GM18511 (cell line): ENCODE measurements at regions not wholly inside any gene's neighbourhood (a gene's known extent, or its start where the extent isn't known, plus 50 kb on each side); places are given as distances from the start of the nearest gene placed in this dataset.
"Not testable (repeated sequence)": the region's sequence is repeated elsewhere in the genome, so short reads cannot be mapped to it uniquely, and the experiment has no call there.

Experiments
- ATAC-seq: cut with Tn5 transposase; IDR thresholded peaks from one replicate; pipeline ENCODE4 v1.9.1; 2021; ENCODE audit warnings: mild to moderate bottlenecking, moderate library complexity; ENCODE audit not compliant: unreplicated experiment

DNA sequence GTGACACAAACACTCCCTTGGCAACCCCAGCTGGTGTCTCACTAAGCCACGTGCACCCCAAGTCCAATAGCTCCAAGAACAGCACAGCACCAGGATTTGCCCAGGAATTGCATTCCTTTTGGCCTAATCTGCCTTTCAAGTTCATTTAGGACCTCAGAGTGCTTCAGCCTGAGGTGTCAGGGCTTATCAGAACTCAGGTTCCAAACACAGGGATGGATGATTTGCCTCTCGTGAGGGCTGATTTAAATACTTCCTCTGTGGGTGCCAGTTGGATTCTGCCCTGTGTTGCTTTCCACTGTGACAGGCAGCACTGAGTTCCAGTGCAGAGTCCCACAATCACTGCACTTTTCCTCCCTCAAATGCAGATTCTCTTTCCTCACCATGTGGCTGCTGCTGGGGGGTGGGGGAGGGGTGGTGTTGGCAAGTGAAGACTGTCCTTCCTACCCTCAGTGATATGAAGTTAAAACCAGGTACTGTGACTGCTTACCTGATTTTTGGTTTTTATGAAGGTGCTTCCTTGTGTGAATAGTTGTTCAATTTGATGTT is 204.3 kb upstream of the STAC start:
- ATAC-seq: no peak

DNA sequence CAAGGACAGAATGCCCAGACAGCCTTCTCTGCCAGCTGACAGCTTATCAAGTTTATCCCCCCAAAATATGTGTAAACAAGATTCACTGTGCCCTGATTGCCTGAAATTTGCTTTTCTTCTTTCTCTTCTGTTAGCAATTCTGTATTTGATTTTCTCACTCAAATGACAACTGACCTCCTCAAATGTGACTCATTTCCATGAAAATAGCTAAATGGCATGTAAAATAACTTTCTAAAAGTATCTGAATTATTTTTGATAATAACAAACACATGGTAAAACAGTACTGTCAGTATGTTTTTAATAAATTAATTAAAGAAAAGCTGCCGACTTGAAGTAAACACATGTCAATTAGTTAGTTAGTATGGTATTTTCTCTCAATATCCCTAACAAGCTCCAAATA is 202.3 kb upstream of the STAC start:
- ATAC-seq: no peak

GRCh38 chr3:36182024-36182423 is 198.3 kb upstream of the STAC start:
- ATAC-seq: no peak

- not testable (repeated sequence) for ATAC-seq
Observed at GRCh38 chr3:36187197-36187596, 193.1 kb upstream of the STAC start.

- ATAC-seq: no peak
Observed at GRCh38 chr3:36192901-36193300, 187.4 kb upstream of the STAC start.

GRCh38 chr3:36193448-36193847 is 186.9 kb upstream of the STAC start:
- ATAC-seq: no peak

DNA sequence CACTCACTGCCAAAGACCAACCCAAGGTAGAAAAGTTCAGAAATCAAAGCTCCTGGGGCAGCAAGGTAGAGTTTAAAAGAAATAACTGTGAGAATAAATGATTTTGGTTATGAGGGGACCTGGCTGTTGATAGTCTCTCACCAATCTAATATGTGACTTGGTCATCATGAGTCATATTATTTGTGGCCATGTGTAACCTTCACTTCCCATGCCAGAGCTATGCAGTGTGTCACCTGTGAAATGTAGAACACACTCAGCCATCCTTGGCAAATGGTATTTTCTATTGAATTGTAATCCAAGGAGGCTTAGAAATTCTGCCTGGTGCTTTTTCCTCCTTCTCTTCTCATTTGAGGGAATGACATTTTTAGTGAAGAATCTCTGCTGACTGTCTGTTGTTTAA is 184.2 kb upstream of the STAC start:
- ATAC-seq: no peak

- ATAC-seq: no peak
Observed at GRCh38 chr3:36197151-36197550, 183.2 kb upstream of the STAC start.

DNA sequence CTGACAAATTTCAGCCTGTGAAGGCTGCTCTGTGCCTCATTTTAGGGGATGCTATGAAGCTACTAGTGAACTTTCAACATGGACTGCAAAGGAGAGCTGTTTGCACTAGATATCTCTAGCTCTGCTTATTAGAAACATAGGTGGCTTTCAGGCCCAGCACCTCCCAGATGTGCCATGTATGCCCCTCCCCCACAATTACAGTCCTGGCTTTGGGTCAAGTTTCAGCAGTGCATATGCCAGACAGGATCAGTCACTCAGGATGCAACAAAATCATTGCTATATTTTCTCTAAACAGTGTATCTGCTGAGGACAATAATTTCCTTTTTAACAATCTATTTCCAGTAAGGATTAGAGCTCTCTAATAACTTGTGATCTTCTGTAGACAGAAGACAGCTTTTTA is 178.8 kb upstream of the STAC start:
- no peak for ATAC-seq

GRCh38 chr3:36206956-36207580 is 173.2 kb upstream of the STAC start:
- ATAC-seq: no peak

DNA sequence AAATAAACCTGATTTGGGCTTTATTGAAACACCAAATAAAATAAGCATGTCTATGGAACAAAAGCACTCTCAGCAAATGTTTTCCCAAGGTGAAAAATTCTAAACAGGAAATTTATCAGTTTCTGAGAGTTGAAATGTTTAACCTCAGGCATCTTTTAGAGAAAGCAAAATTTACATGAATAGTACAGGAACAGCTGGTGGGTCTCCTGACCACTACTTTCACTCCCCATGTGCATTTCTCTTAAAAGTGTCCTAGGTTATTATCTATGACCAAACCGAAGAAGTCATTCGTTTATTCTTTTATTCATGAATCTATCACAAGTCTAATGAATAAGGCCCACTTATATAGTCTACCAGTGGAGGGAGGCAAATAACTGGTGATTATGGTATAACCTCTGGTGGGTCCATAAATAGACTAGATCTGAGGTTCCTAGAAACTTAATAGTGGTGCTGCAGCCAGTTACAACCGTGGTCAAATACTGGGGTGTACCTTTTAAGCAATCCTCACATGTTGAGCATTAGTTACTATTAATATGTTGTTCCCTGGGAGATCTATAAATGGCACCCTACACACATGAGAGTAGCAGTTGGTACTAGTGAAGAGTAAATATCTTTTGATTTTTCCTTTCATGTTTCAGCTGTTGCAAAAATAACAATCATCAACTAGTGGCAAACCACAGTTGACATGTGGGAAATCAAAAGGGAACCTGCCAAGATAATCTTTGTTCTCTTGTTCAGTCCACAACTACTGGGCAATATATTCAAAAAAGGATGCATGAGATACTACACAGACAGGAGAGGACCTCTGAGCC is 169.3 kb upstream of the STAC start:
- ATAC-seq: no peak

DNA sequence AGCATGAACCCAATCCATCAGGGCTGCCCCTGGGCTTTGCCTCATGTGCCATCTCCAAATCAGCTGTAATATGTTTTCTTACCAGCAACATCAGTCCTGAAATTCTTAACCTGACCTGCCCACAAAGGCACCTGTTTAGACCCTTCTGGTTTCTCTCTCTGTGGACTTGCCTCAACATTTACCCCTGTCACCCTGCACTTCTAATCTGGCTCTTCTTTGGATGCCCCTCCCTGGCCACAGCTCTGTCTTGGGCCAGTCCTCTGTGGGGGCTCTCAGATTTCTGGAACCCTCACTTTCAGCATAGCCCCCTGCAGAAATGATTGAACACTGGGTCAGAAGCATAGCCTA is 168.7 kb upstream of the STAC start:
- ATAC-seq: no peak

GRCh38 chr3:36212251-36212650 is 168.1 kb upstream of the STAC start:
- ATAC-seq: no peak

DNA sequence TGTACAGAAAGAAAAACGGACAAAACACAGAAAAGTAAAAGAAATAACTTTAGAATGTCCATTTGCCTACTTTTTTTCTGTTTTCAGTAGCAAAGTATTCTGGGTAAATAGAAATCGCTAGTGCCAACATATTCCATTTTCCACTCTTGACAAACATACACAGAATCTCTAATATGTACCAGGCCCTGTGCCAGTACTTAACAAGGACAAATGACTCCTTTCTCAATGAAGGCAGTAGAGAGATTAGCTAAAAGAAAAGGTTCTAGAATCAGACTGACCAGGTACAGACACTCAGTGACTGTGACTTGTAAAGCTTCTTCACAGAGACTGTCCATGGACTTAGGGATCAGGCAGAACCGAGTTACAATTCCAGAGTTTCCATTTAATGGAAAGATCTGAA is 165.8 kb upstream of the STAC start:
- ATAC-seq: no peak

DNA sequence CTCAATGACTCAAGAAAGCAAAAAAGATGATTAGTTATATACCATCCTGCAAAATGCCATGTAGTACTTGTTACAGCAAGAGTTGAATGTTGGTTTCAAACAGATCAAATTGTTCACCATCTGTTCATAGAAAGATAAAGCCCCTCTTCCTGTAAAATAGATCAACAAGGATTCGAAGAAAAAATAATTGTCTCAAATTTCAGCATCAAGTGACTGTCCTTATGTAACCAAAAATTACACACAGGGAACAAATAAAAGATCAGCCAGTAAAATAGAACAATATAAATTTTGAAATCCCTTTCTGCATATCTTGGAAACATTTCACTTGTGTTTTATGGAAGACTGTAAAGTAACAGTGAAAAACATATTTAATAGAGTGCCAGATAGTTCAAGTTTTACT is 165.1 kb upstream of the STAC start:
- no peak for ATAC-seq

DNA sequence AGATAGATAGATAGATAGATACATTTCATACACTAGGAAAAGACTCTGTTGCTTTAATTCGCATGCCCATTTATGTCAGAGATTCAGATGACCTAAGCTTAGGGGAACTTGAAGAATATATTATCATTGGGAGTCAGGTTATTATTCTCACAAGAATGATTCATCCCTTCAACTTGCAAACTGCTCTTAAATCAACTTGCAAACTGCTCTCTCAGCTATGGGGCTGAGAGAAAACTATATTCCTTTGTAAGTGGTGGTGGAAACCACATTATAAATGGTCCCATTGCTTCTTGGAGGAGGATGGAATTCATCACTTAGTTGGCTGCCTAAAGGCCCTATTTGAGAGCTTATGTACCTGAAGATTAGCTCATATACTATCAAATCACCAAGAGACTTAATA is 160.9 kb upstream of the STAC start:
- no peak for ATAC-seq

GRCh38 chr3:36220173-36220572 is 160.1 kb upstream of the STAC start:
- ATAC-seq: no peak

DNA sequence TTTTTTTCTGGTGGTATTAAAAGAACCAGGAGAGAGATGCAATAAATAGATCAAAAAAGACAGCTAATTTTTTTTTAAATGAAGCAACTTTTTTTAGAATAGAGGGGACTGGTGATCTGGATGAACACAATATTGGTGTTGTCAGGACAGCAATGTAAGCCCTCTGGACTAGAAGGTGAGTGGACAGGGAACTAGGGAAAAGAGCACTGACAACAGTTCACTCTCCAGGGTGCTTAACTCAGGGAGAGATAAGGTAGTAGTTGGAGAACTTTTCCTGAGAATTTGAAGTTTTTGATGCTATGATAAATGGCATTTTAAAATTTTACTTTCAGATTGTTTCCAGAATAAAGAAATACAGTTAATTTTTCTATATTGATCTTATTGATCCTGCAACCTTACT is 158.3 kb upstream of the STAC start:
- no peak for ATAC-seq

GRCh38 chr3:36227980-36228379 is 152.3 kb upstream of the STAC start:
- no peak for ATAC-seq

DNA sequence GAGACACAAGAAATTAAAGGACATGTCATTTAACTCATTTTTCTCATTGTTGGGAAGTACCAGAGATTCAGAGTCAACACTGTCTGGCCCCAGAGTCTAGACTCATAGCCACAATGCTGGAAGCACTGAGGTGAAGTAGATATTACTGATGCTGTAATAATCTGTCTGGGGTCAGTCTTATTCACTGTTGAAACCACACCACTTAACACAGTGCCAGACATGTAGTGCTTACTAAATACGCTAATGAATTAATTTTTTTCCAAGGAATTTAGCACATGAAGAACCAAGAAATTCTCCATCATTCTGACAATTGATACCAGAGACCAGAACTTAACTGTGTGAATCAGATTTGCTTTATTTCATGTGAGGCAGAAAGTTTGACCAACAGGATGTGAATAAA is 150.8 kb upstream of the STAC start:
- ATAC-seq: no peak

DNA sequence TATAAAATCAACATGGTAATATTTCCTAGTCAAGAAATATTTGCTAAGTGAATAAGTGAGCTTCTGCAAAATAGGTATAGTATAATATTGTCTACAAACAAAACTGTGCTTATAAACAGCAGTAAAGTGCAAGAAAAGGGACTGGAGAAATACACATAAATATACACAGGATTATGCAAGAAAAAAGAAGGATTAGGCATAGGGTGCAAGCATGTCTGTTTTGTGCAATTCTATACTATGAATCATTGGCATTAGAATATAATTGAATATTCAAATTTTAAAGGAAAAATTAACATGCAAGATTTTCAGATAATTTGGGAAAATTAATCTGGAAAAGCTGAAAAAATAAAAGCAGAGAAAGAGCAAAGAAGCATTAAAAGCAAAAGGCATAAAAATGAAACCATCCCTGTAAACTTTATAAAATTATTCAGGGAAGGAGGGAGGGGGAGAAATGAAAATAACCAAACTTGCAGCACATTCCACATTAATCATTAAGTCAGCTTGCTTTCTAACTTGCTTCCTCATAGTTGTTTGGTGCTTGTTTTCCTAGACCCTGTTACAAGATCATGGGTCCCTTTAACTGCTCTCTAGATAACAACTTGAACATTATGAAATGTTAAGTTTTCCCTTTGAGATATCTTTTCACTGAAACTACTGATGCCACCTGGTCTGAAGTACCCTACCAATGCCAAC is 147.4 kb upstream of the STAC start:
- ATAC-seq: no peak

DNA sequence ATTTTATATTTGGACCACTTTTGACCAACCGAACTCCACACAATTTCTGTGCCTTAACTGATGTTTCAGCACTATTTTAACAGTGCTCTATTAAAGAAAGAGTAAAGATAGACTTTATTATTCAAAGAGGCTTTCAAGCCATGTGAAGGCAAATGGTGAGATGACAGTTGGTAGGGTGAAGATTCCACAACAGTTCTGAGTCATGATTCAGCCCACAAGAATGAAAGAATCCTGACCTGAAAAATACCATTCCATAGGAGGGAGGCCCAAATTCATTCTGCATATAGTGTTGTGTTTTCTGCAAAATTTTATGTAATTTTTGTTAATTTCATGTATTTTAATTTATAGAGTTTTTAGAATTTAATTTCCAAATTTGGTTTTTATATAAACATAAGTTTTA is 135.6 kb upstream of the STAC start:
- ATAC-seq: no peak
